D341Med (cell line): ENCODE measurements at regions not wholly inside any gene's neighbourhood (a gene's known extent, or its start where the extent isn't known, plus 50 kb on each side); places are given as distances from the start of the nearest gene placed in this dataset.

Source experiments
- DNase-seq: peaks from one replicate; pipeline ENCODE4 v3.0.0; 2012; ENCODE audit warnings: low spot score

DNA sequence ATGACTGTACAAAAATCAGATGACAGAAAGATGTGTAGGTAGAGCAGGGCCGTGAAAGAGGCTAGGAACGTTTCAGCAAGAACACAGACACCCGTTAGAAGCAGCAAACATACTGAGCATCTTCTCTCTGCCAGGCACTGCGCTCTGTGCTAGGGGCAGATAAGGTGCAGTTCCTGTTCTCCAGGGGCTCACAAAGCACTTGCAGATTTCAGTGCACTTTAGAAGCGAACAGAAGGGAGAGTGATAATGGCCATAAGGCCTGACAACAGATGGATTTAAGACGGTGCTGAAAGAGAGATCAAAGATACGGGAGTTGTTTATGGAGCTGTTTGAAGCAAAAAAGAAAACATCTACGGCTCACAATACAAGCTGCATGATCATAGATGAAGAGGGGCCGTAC, 200.3 kb upstream of the FOXD3 start:
- no peak for DNase-seq

GRCh38 chr1:63124666-63125191, 197.6 kb upstream of the FOXD3 start:
- DNase-seq = no peak

DNA sequence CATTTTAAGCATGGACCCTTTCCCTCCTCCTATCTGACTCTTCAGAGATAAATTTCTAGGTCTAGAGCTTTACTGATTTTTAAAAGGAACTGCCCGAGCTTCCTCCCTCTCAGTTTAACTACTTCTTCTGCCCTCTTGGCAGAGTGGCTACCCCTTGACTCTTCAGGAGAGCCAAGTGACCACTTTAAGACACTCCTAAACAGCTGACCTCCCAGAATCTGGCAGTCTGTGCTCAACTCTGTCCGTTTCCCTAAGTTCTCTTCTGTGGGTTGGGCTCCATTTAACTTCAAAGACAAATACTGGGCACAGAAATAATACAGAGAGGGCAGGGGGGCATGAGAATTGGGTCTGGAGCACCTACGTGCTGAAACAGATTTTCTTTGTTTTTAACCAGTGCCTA, 196.3 kb upstream of the FOXD3 start:
- DNase-seq = no peak

GRCh38 chr1:63127376-63127775, 195.0 kb upstream of the FOXD3 start:
- DNase-seq = no peak

DNA sequence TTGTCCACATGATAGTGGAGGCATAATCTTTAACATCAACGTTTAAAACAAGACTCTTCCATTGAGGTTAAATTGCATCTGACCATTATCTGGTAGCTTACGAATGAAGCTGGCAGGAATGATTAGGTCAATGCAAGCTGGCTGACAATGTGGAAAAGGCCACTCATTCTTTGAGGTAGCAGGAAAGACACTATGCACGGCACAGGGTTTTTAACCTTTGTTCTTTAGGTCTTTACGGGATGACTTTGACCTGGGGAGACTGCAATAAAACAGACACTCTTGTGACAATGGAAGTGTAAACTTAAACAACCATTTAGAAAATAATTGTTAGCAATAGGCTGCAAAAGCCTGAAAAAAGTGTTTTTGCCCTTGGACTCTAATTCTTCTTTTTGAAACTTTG, 193.8 kb upstream of the FOXD3 start:
- DNase-seq = no peak

DNA sequence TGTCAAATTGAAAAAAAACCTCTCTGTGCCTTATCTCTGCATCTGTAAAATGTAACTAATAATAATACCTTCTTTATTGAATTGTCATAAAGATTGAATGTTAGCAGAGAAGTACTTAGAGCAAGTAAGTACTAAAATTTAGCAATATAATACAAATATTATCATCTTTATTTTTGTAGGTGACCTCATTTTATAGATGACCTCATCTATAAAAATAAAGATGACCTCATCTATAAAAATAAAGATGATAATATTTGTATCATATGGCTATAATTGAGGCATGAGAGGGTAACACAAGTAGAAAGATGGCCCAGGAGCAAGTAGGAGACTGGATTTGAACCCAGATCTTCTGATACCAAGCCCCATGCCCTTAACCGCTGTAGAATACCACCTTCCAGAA, 193.2 kb upstream of the FOXD3 start:
- DNase-seq = no peak

- no peak for DNase-seq
Measured at GRCh38 chr1:63129855-63130254, 192.5 kb upstream of the FOXD3 start.

DNA sequence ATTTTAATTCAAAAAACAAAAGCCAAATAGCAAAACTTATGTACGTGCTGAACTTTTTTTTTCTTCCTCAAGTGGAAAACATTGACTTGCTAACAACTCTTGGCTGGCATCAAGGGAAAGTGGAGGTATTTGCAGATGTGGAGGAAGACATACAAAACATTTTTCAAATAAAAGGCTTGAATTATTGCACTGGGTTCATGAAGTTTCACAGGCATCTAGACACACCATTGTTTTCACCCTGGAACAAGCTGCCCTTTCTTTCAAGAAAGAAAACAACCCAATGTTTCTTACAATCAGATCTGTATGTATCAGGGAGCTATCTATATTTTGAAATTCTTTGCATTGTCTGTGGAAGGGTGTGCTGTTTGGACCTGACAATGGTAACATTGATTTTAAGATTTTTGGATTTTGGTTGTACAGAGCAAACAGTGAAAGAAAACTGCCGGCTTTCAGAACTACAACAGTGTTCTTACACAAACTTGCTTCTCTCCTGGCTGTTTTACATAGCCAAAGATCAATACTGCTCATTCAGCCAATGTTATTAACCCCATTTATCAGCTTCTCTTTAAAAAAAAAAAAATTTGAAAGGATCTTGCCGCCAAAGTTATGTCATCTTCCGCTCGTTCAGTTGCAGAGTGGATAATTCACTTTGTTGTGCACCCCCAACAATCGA, 187.7 kb upstream of the FOXD3 start:
- no peak for DNase-seq

- DNase-seq = no peak
Measured at GRCh38 chr1:63135174-63135512, 187.2 kb upstream of the FOXD3 start.

DNA sequence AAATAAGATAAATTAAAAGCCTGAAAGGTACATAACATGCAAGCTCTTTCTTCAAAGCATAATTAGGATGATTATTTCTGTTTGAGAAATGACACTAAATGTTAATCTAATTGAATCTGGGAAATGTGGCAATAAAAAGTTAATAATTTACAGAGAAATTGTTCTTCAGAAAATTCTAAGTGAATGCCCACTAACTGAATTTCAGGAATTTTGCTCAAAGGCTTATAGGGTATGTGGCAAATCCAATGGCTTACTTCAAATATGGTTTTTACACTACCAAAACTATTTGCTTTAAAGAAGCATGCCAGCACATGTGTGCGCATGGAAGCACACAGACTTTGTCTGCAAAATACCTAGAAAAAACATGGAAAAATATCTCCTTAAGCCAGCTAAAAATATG, 186.6 kb upstream of the FOXD3 start:
- DNase-seq = no peak

DNA sequence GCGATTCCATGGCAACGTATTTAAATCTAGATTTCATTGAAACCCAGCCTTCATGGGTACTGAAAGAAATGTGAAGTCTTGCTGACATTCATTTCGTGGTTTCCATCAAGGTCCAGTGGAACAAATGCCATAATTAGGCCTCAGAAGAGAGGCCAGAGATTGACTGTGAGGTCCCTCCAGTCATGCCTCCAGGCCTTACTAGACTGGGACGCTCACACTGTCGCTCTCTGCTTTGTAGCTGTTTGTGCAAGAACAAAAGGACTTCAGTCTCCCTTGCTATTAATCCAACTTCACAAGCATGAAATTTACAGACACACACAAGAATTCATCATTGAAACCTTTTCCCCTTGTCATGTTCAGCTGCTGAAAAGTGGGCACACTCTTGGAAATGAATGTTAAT, 180.4 kb upstream of the FOXD3 start:
- DNase-seq = no peak

GRCh38 chr1:63143482-63143881, 178.9 kb upstream of the FOXD3 start:
- DNase-seq = no peak

DNA sequence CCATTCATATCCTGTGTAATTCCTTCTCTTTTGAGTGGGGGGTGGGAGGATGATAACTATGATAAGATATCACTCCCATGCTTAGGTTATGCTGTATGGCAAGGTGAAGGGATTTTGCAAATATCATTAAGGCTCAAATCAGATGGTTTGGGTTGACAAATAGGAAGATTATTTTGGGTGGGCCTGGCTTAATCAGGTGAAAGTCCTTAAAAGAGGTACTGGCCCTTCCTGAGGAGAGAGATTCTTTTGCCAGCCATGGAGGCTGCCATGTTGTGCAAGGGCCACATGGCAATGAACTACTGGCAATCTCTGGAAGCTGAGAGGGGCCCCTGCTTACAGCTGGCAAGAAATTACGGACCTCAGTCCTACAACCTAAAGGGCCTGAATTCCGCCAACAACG, 174.6 kb upstream of the FOXD3 start:
- DNase-seq = no peak

DNA sequence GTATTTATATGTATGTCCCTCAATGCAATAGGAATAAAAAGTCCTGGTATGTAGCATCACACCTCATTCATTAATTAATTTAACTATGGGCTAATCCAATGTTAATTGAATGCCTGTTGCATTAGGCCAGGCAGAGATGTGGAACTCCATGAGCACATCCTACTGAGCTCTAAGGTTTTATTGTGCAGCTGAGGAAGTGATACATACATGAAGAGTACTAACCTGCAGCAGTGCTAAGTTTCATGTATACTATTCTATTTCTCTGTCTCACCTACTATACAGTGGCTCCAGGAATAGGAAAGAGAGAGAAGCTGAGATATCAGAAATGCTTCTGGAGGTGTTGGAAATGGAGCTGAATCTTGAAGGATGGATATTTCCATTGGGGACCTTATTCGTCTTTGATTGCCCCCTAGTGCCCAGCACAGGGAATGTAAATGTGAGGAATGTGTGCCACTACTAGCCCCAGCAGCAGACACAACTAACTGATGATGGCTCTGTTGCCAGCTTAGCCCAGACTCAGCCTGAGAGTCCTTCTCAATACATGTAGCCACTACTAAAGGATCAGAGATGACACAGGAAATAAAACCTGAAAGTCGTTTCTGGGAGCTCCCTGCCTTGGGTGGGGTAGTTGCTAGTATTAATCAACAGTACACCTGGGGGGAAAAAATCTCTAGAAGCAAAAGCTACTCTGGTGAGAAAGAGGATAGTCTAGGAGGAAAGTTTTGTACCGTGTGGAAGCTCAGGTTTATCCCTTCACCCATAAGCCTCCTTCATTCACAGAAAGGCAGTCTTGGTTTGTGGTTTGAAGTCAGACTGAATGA, 173.3 kb upstream of the FOXD3 start:
- peak; percentile 52 for DNase-seq

GRCh38 chr1:63152572-63152971, 169.8 kb upstream of the FOXD3 start:
- no peak for DNase-seq

GRCh38 chr1:63155437-63155836, 166.9 kb upstream of the FOXD3 start:
- DNase-seq = no peak

DNA sequence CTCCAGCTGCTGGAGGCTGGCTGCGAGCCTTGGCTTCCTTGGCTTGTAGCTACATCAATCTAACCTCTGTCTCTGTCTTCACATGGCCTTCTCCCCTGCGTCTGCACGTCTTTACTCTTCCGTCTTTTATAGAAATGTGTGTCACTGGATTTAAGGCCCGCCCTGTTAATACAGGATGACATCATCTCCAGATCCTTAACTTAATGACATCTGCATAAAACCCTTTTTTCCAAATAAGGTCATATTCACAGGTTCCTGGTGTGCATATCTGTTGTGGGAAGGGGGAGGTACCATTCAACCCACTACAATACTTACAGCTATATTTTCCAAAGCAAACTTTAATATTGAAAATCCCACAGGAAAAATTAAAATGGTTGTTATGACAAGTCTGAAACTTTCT, 165.3 kb upstream of the FOXD3 start:
- no peak for DNase-seq

- DNase-seq = no peak
Measured at GRCh38 chr1:63169057-63169456, 153.3 kb upstream of the FOXD3 start.

GRCh38 chr1:63173161-63173560, 149.2 kb upstream of the FOXD3 start:
- no peak for DNase-seq

GRCh38 chr1:63189677-63190076, 132.7 kb upstream of the FOXD3 start:
- DNase-seq = peak; percentile 20

- no peak for DNase-seq
Measured at GRCh38 chr1:63190171-63190570, 132.2 kb upstream of the FOXD3 start.

DNA sequence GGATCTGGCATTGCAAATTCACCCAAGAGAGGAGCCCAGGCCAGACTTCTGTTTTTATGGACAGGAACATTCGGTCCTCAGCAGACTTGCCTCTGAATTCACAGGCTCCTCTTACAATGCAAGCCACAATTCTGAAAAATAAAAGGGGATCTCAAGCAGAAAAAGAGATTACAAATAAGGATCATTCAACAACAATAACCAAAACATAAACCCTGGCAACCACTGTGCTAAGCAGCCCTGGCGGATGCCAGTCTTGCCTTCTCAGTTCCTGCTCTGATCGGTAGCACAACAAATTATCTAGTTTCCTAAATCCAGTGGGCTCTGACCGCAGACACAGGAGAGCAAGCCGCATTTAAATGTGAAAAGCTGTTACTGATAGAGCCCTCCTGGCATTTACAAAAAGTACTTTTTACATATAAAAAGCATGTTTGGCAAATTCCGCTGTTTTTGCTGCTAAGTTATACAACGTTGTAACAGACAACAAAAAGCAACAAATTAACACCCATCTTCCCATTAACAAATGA, 123.4 kb upstream of the FOXD3 start:
- DNase-seq = no peak

- no peak for DNase-seq
Measured at GRCh38 chr1:63199706-63200335, 122.5 kb upstream of the FOXD3 start.
